Left ventricle myocardium inferior (tissue), 1 donor: ENCODE measurements at regions not wholly inside any gene's neighbourhood (a gene's known extent, or its start where the extent isn't known, plus 50 kb on each side); places are given as distances from the start of the nearest gene placed in this dataset.

Source experiments
- DNase-seq: peaks from one replicate; pipeline ENCODE4 v3.0.0-alpha.2; 2020
- H3K27ac ChIP-seq: fragments of 200-600 bp; replicated peaks from 2 replicates; pipeline ENCODE4 v1.8.0; 2021
- H3K27me3 ChIP-seq: fragments of 200-600 bp; 2 replicates; pipeline ENCODE4 v1.8.0; 2021; ENCODE audit warnings: low read depth
- H3K36me3 ChIP-seq: fragments of 200-600 bp; 2 replicates; pipeline ENCODE4 v1.8.0; 2021
- H3K4me1 ChIP-seq: fragments of 200-600 bp; 2 replicates; pipeline ENCODE4 v1.8.0; 2021
- H3K4me3 ChIP-seq: fragments of 200-600 bp; 2 replicates; pipeline ENCODE4 v1.8.0; 2021; ENCODE audit warnings: mild to moderate bottlenecking, moderate library complexity
- H3K9me3 ChIP-seq: fragments of 200-600 bp; replicated peaks from 2 replicates; pipeline ENCODE4 v1.8.0; 2021
- intact Hi-C: fragments of 100-400 bp; cut with micrococcal nuclease; formaldehyde crosslinking; loops from one replicate; pipeline ENCODE4 v1.11.0; 2022
- TF ChIP-seq, protein P1 (sequence below): fragments of 200-600 bp; IDR thresholded peaks from 2 replicates; pipeline ENCODE4 v1.8.0; 2021; ENCODE audit warnings: antibody characterized with exemption, mild to moderate bottlenecking, borderline replicate concordance
- donor health status: DM: no; HTN: yes; CAD: no; lungs with severe emphysema.

DNA sequence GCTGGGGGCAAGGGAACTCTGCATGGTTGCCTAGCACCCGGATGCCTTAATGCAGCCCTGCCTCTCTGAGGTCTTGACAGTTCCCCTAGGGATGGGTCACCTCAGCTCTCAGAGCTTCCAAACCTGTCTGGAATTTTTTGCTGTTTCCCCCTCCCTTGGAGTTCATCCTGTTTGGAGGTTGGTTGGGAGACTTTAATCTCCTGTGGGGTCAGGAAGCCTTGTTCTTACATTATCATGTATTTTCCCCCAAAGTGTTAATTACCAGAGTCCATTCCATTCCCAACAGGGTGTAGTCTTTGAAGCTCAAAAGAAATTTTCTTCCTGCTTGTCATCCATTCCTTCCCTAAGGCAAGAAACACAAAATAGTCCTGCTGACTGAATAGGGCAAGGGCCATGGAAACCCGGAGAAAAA, 150.3 kb upstream of the SPRY4 start:
- no peaks in the 10 kb centered on the region for H3K36me3 ChIP-seq
- H3K4me3 ChIP-seq = no peak overlapping the region
- no peaks in the 10 kb centered on the region for H3K4me1 ChIP-seq
- intact Hi-C loops = no loop called here
- TF ChIP-seq, protein P1, sequence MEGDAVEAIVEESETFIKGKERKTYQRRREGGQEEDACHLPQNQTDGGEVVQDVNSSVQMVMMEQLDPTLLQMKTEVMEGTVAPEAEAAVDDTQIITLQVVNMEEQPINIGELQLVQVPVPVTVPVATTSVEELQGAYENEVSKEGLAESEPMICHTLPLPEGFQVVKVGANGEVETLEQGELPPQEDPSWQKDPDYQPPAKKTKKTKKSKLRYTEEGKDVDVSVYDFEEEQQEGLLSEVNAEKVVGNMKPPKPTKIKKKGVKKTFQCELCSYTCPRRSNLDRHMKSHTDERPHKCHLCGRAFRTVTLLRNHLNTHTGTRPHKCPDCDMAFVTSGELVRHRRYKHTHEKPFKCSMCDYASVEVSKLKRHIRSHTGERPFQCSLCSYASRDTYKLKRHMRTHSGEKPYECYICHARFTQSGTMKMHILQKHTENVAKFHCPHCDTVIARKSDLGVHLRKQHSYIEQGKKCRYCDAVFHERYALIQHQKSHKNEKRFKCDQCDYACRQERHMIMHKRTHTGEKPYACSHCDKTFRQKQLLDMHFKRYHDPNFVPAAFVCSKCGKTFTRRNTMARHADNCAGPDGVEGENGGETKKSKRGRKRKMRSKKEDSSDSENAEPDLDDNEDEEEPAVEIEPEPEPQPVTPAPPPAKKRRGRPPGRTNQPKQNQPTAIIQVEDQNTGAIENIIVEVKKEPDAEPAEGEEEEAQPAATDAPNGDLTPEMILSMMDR = no peak
- peaks cover 9% of the 10 kb centered on the region for H3K9me3 ChIP-seq
- no peak for DNase-seq
- H3K27ac ChIP-seq = no peak overlapping the region
- peaks cover 3% of the 10 kb centered on the region for H3K27me3 ChIP-seq

GRCh38 chr5:142474431-142475094, 149.7 kb upstream of the SPRY4 start:
- TF ChIP-seq, protein P1 = no peak
- intact Hi-C loops = no loop called here

GRCh38 chr5:142473038-142473437, 148.2 kb upstream of the SPRY4 start:
- TF ChIP-seq, protein P1 = no peak
- Histone ChIP-seq H3K27me3 (no peaks in the 10 kb centered on the region), H3K9me3 (no peaks in the 10 kb centered on the region), H3K27ac (no peak overlapping the region), H3K4me3 (no peak overlapping the region), H3K36me3 (no peaks in the 10 kb centered on the region), H3K4me1 (no peaks in the 10 kb centered on the region)
- no peak for DNase-seq
- intact Hi-C loops = no loop called here

More at GRCh38 chr5:142474431-142475094, 149.7 kb upstream of the SPRY4 start:
- Histone ChIP-seq H3K27ac (no peak overlapping the region), H3K27me3 (peaks cover 3% of the 10 kb centered on the region), H3K9me3 (peaks cover 9% of the 10 kb centered on the region), H3K36me3 (no peaks in the 10 kb centered on the region), H3K4me1 (no peaks in the 10 kb centered on the region), H3K4me3 (no peak overlapping the region)
- DNase-seq = no peak

DNA sequence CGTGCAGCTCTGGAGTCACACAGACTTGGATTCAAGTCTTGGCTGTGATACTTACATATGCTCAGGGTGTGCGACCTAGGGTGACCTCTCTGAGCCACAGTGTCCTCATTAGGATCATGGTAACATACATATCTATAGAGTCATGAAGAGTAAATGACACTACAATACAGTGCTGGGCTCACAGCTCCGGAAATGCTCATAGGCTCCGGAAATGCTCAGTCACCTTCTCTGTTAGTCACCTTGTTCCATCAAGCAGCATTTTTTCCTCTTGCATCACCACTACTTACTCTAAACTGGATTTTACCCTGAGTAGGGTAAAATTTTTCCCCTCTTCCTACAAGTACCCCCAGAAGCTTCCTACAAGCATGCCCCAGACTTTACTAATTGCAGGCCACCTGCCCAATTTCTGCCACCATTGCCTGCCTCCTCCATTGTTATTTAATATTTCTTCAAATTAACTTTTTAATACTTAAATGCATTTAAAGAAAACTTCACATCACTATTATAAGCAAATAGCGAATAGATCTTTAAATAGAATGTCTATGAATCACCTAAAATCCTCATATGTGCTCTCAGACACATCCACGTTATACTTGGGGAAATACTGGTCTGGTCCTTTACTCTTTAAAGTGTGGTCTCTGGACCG, 147.6 kb upstream of the SPRY4 start:
- Histone ChIP-seq H3K4me1 (no peaks in the 10 kb centered on the region), H3K36me3 (no peaks in the 10 kb centered on the region), H3K9me3 (no peaks in the 10 kb centered on the region), H3K4me3 (no peak overlapping the region), H3K27me3 (no peaks in the 10 kb centered on the region), H3K27ac (no peak overlapping the region)
- TF ChIP-seq, protein P1 = no peak
- no peak for DNase-seq
- intact Hi-C loops = no loop called here

DNA sequence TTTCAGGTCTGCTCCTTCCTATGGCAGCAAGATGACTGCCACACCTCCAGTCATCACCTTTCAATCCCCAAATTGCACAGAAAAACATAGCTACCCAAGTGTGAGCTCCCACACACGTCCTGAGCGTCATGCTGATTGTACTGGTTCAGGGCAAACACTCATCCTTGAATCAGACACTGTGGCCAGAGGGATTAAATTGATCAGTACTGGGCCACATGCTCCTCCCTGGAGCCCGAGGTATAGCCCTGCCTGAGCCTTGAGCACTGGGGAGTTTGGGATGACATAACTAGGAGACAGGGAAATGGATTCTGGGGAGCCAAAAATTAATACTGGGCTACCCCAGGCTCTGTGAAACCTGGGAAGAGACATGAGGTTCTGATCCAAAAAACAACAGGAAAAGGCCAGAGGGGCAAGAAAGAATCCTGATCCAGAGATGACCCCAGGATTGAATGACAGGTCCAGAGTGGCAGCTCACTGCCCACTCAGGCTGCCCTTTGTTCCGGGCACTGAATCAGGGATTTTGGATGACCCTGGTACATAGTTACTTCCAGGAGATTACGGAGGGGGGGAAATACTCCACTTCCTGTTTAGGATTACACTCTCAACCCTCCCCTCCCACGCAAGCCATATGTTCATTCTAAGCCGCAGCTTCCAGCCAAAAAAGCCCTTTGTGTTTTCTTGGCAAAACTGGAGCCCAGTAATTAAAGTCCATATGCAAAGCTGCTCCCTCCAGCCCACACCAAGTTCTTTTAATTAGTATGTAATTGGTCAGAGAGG, 141.6 kb upstream of the SPRY4 start:
- H3K4me3 ChIP-seq = no peak overlapping the region
- H3K36me3 ChIP-seq = no peaks in the 10 kb centered on the region
- TF ChIP-seq, protein P1 = no peak
- intact Hi-C loops = no loop called here
- peaks cover 9% of the 10 kb centered on the region for H3K4me1 ChIP-seq
- H3K27ac ChIP-seq = no peak overlapping the region
- H3K27me3 ChIP-seq = no peaks in the 10 kb centered on the region
- H3K9me3 ChIP-seq = no peaks in the 10 kb centered on the region
- DNase-seq = no peak
